A673 (cell line): ENCODE measurements at regions not wholly inside any gene's neighbourhood (a gene's known extent, or its start where the extent isn't known, plus 50 kb on each side); places are given as distances from the start of the nearest gene placed in this dataset.
A peak's percentile ranks its signal among the peaks of the same experiment; 100 is the strongest.

ENCODE experiments used
- BruUV-seq: library from RNA; stranded (reverse); fragments of 400-500 nt; replicated peaks from 2 replicates; lab custom pipeline; 2021; lab: Mats Ljungman, UMichigan
- CTCF ChIA-PET: fragments of 300-600 bp; sonication (Branson Sonifier 250); formaldehyde crosslinking; loops from one replicate; lab custom pipeline; 2022; ENCODE audit warnings: antibody characterized with exemption; lab: Charles Lee
- POLR2A ChIA-PET: fragments of 300-600 bp; sonication (Branson Sonifier 250); formaldehyde crosslinking; loops from one replicate; lab custom pipeline; 2022; ENCODE audit warnings: antibody characterized with exemption; ENCODE audit not compliant: low non-redundant PET; lab: Charles Lee
- DNase-seq: peaks from one replicate; pipeline ENCODE4 v3.0.0-alpha.2; 2015; ENCODE audit warnings: low spot score
- H3K27ac ChIP-seq: fragments of 200-600 bp; sonication (generic); 2 replicates; pipeline ENCODE4 v1.5.1; 2016; ENCODE audit warnings: mixed run types, low read depth, mild to moderate bottlenecking, mixed read lengths, antibody characterized with exemption, low read length; ENCODE audit not compliant: poor library complexity, severe bottlenecking
- H3K27me3 ChIP-seq: fragments of 200-600 bp; sonication (generic); replicated peaks from 2 replicates; pipeline ENCODE4 v1.6.1; 2017; ENCODE audit warnings: mixed run types, low read depth, mild to moderate bottlenecking, mixed read lengths, antibody characterized with exemption, low read length; ENCODE audit not compliant: insufficient read depth, poor library complexity
- H3K36me3 ChIP-seq: fragments of 200-600 bp; sonication (generic); 2 replicates; pipeline ENCODE4 v1.6.1; 2016; ENCODE audit warnings: mixed run types, mild to moderate bottlenecking, mixed read lengths, antibody characterized with exemption, low read length; ENCODE audit not compliant: insufficient read depth, poor library complexity, severe bottlenecking
- H3K4me1 ChIP-seq: fragments of 200-600 bp; sonication (generic); 2 replicates; pipeline ENCODE4 v1.6.1; 2017; ENCODE audit warnings: mixed run types, mild to moderate bottlenecking, mixed read lengths, antibody characterized with exemption, low read length; ENCODE audit not compliant: insufficient read depth, poor library complexity, severe bottlenecking
- H3K4me3 ChIP-seq: fragments of 200-600 bp; sonication (generic); 2 replicates; pipeline ENCODE4 v1.5.1; 2016; ENCODE audit warnings: low read depth, mixed run types, mild to moderate bottlenecking, mixed read lengths, low read length; ENCODE audit not compliant: poor library complexity, severe bottlenecking
- H3K9me3 ChIP-seq: fragments of 200-600 bp; sonication (generic); 2 replicates; pipeline ENCODE4 v1.6.1; 2016; ENCODE audit warnings: mixed run types, low read depth, mild to moderate bottlenecking, mixed read lengths, antibody characterized with exemption, low read length; ENCODE audit not compliant: poor library complexity, severe bottlenecking
- CTCF ChIP-seq: fragments of 300-800, 200-600 bp; sonication (generic); conservative IDR thresholded peaks from 2 replicates; pipeline ENCODE4 v1.5.1; 2017; ENCODE audit warnings: low read depth, mild to moderate bottlenecking, antibody characterized with exemption, low read length, moderate library complexity, mixed read lengths
- EZH2 ChIP-seq: fragments of 200-600 bp; sonication (generic); IDR thresholded peaks from 2 replicates; pipeline ENCODE4 v1.6.1; 2017; ENCODE audit warnings: borderline replicate concordance, low read depth, mild to moderate bottlenecking, mixed read lengths, antibody characterized with exemption, low read length; ENCODE audit not compliant: poor library complexity, severe bottlenecking
- intact Hi-C: fragments of 100-400 bp; cut with micrococcal nuclease; formaldehyde crosslinking; loops from one replicate; pipeline ENCODE4 v1.10.0; 2022; ENCODE audit not compliant: unreplicated experiment

- H3K27ac ChIP-seq: no peak overlapping the region
- TF ChIP-seq EZH2 (no peak), CTCF (no peak)
- no peaks in the 10 kb centered on the region for H3K4me1 ChIP-seq
- ChIA-PET CTCF (no interaction called here), POLR2A (no interaction called here)
- intact Hi-C loops: no loop called here
- no peak overlapping the region for H3K4me3 ChIP-seq
- no peaks in the 10 kb centered on the region for H3K9me3 ChIP-seq
- no peak for DNase-seq
- H3K36me3 ChIP-seq: no peaks in the 10 kb centered on the region
- BruUV-seq: no TSS peak
- no peaks in the 10 kb centered on the region for H3K27me3 ChIP-seq
These were observed 174.1 kb upstream of the CXCL13 start for GRCh38 chr4:77431546-77431945.

GRCh38 chr4:77432717-77433417, 172.8 kb upstream of the CXCL13 start:
- DNase-seq: no peak
- TF ChIP-seq CTCF (0 out of 2 replicates have a peak, but pooled peaks have one; percentile 17), EZH2 (no peak)
- Histone ChIP-seq H3K4me3 (no peak overlapping the region), H3K4me1 (no peaks in the 10 kb centered on the region), H3K9me3 (no peaks in the 10 kb centered on the region), H3K27me3 (no peaks in the 10 kb centered on the region), H3K27ac (no peak overlapping the region), H3K36me3 (no peaks in the 10 kb centered on the region)
- BruUV-seq: no TSS peak
- CTCF ChIA-PET: interaction anchor here (0.5 kb wide), 2 partner anchors 384 to 926 kb away, joined by 5 to 9 read pairs; no protein-coding TSS in a partner anchor
- intact Hi-C loops: loop anchor here (2.0 kb wide), 1 partner anchor 48 kb away; no protein-coding TSS in a partner anchor
- POLR2A ChIA-PET: no interaction called here

- Histone ChIP-seq H3K4me1 (no peaks in the 10 kb centered on the region), H3K4me3 (no peak overlapping the region), H3K36me3 (no peaks in the 10 kb centered on the region), H3K27me3 (no peaks in the 10 kb centered on the region), H3K9me3 (no peaks in the 10 kb centered on the region), H3K27ac (no peak overlapping the region)
- intact Hi-C loops: loop anchor here (2.0 kb wide), 1 partner anchor 49 kb away; no protein-coding TSS in a partner anchor
- ChIA-PET POLR2A (no interaction called here), CTCF (interaction anchor here (0.5 kb wide), 1 partner anchor 385 kb away, joined by 5 read pairs; no protein-coding TSS in a partner anchor)
- no TSS peak for BruUV-seq
- TF ChIP-seq EZH2: no peak
- TF ChIP-seq CTCF: peak; percentile 35; the same call in 1 of the 2 replicates
- DNase-seq: peak; percentile 28
These were observed 172.2 kb upstream of the CXCL13 start for GRCh38 chr4:77433418-77433733.
